Heart left ventricle (tissue), 13 donors: ENCODE measurements at regions not wholly inside any gene's neighbourhood (a gene's known extent, or its start where the extent isn't known, plus 50 kb on each side); places are given as distances from the start of the nearest gene placed in this dataset.

ENCODE experiments used
- POLR2A ChIP-seq, 2 donors: fragments of 450-650 bp; IDR thresholded peaks; one replicate each; pipeline ENCODE4 v1.6.1; 2017; ENCODE audit warnings: antibody characterized with exemption in 2 of 2, mild to moderate bottlenecking in 2 of 2, moderate library complexity in 2 of 2
- TF ChIP-seq, protein P1 (sequence below), 12 donors: fragments of 200-600 bp; sonication (generic) in 4 of 12; IDR thresholded peaks; one replicate each; pipeline versions ENCODE4 v1.5.0 to v1.8.0; 2018 to 2022; ENCODE audit warnings: antibody characterized with exemption in 12 of 12, mild to moderate bottlenecking in 5 of 12
- donor health status: ischemic (EF 13 %, LVEDD 7.1; RV severe dilation, severe dysfunction).
- donor health status: DM: no; HTN: yes; CAD: no.
- donor health status: DM: no; HTN: no; CAD: no.
- donor health status: ischemic (EF 25% LVEDD 6.9; RV normal size, moderate dysfunction).
- donor health status: ischemic (EF 25% LVEDD 5.7; RV mildly dilated, moderate dysfunction).
- donor health status: ischemic (EF 35%, LVEDD 5.7; RV mildly dilated, moderate dysfunction).
- donor health status: nonischemic (EF 11% LVEDD 7.7; RV severe dilation, severe dysfunction).
- donor health status: DM: yes; HTN: yes; CAD: no.
- donor health status: PGD.
- donor health status: ischemic (EF 29% LVEDD 5.4; RV normal size, mild dysfunction).
- donor health status: nonischemic (EF 23%, LVEDD 6.1; RV moderate dilation, normal function).

DNA sequence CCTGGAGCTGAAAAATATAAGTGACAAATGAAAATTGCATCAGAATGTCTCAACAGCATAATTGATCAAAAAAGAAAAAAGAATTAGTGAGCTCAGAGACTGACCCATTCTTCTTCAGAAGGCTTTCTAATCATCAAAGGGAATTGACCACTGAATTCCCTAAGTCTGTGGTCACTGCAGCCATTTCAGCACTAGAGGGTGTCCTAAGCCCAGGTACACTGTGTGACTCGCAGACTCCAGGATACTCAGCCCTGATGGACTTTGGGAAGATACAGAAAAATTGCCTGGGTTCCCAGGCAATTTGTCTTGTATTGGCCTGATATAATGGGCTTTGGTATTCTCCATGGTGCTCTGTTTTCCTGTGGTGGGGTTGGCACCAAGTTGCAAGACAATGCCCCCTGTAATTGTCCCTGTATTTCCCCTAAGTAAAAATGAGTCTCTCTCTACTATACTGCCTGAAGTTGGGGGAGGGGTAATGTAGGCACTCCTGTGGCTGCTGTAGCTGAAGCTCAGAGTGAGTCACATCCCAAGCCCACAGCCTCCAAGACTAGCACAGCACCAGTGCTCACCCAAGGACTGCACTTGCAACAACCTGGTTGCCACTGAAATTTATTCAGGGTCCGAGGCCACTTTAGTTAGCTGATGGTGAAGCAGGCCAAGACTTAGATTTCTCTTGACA, 256.0 kb upstream of the STAC start:
- TF ChIP-seq, protein P1, sequence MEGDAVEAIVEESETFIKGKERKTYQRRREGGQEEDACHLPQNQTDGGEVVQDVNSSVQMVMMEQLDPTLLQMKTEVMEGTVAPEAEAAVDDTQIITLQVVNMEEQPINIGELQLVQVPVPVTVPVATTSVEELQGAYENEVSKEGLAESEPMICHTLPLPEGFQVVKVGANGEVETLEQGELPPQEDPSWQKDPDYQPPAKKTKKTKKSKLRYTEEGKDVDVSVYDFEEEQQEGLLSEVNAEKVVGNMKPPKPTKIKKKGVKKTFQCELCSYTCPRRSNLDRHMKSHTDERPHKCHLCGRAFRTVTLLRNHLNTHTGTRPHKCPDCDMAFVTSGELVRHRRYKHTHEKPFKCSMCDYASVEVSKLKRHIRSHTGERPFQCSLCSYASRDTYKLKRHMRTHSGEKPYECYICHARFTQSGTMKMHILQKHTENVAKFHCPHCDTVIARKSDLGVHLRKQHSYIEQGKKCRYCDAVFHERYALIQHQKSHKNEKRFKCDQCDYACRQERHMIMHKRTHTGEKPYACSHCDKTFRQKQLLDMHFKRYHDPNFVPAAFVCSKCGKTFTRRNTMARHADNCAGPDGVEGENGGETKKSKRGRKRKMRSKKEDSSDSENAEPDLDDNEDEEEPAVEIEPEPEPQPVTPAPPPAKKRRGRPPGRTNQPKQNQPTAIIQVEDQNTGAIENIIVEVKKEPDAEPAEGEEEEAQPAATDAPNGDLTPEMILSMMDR (IDR thresholded peaks at IDR 0.05), result peak in 1 of 12 donors; percentile 14
- no peak for TF ChIP-seq POLR2A (IDR thresholded peaks at IDR 0.05)
